HCT116 (cell line): ENCODE measurements at regions not wholly inside any gene's neighbourhood (a gene's known extent, or its start where the extent isn't known, plus 50 kb on each side); places are given as distances from the start of the nearest gene placed in this dataset.

Experiments used
- ATAC-seq: fragments of 200-7000 bp; cut with Tn5 transposase; 2 replicates; pipeline ENCODE4 v1.9.1; 2020; ENCODE audit warnings: mild to moderate bottlenecking, moderate library complexity
- BruUV-seq: library from RNA; stranded (reverse); fragments of 400-500 nt; replicated peaks from 2 replicates; lab custom pipeline; 2021; lab: Mats Ljungman, UMichigan
- CTCF ChIA-PET: fragments of 300-600 bp; sonication (Branson Sonifier 250); formaldehyde crosslinking; loops from one replicate; lab custom pipeline; 2021; ENCODE audit warnings: antibody characterized with exemption; lab: Charles Lee
- POLR2A ChIA-PET: fragments of 300-600, 350-600 bp; sonication (Branson Sonifier 250); formaldehyde crosslinking; loops from one replicate; lab custom pipeline; 2021; ENCODE audit warnings: antibody characterized with exemption; lab: Charles Lee
- RAD21 ChIA-PET, 2 experiments: fragments of 300-600 bp; sonication (Branson Sonifier 250); formaldehyde crosslinking; loops; one replicate each; lab custom pipeline; 2023; ENCODE audit warnings: low total read pairs in 2 of 2; ENCODE audit not compliant: uncharacterized antibody in 2 of 2, unreplicated experiment in 2 of 2, low non-redundant PET in 1 of 2; lab: Charles Lee
- DNase-seq: peaks from one replicate; pipeline ENCODE4 v3.0.0-alpha.2; 2010; ENCODE audit warnings: low read depth, low spot score
- H2AFZ ChIP-seq: fragments of 200-600 bp; shearing (Covaris generic), sonication (generic); 2 replicates; pipeline ENCODE4 v1.6.1; 2017; ENCODE audit warnings: low read depth, mixed run types, mixed read lengths, antibody characterized with exemption, low read length; ENCODE audit not compliant: poor library complexity, severe bottlenecking
- H3K27ac ChIP-seq: 2 replicates; pipeline ENCODE4 v1.5.1; 2012; ENCODE audit warnings: low read depth, low read length
- H3K27me3 ChIP-seq: fragments of 200-600 bp; sonication (generic); 2 replicates; pipeline ENCODE4 v1.6.1; 2016; ENCODE audit warnings: mixed run types, low read length, mixed read lengths; ENCODE audit not compliant: insufficient read depth
- H3K36me3 ChIP-seq, 2 experiments: fragments of 200-500 bp in 1 of 2; fragments of 200-600 bp in 1 of 2; sonication (Bioruptor generic) in 1 of 2; sonication (generic) in 1 of 2; 2 replicates each; pipeline versions ENCODE4 v1.5.1 to v1.6.1; 2014 to 2016; ENCODE audit warnings: low read length in 2 of 2, inconsistent platforms in 1 of 2, mixed read lengths in 1 of 2, mixed run types in 1 of 2; ENCODE audit not compliant: insufficient read depth in 2 of 2, control insufficient read depth in 1 of 2
- H3K4me1 ChIP-seq, 2 experiments: fragments of 200-600 bp in 1 of 2; sonication (generic) in 1 of 2; 2 replicates each; pipeline versions ENCODE4 v1.5.1 to v1.6.1; 2012 to 2017; ENCODE audit warnings: low read length in 2 of 2, inconsistent platforms in 1 of 2, mild to moderate bottlenecking in 1 of 2, mixed read lengths in 1 of 2, mixed run types in 1 of 2, moderate library complexity in 1 of 2; ENCODE audit not compliant: insufficient read depth in 2 of 2, control insufficient read depth in 1 of 2
- H3K4me2 ChIP-seq: fragments of 200-600 bp; sonication (generic); 2 replicates; pipeline ENCODE4 v1.6.1; 2017; ENCODE audit warnings: mixed run types, low read length, mixed read lengths
- H3K4me3 ChIP-seq, 2 experiments: fragments of 200-600 bp in 1 of 2; sonication (generic) in 1 of 2; replicated peaks in 1 of 2; 2 replicates each; pipeline ENCODE4 v1.5.1; 2011 to 2016; ENCODE audit warnings: low read length in 2 of 2, control low read depth in 1 of 2, low read depth in 1 of 2, mild to moderate bottlenecking in 1 of 2, mixed read lengths in 1 of 2, mixed run types in 1 of 2
- H3K79me2 ChIP-seq: fragments of 200-600 bp; sonication (generic); 2 replicates; pipeline ENCODE4 v1.6.1; 2017; ENCODE audit warnings: mild to moderate bottlenecking, mixed run types, low read length, moderate library complexity, mixed read lengths; ENCODE audit not compliant: insufficient read depth
- H3K9ac ChIP-seq: fragments of 200-600 bp; sonication (generic); 2 replicates; pipeline ENCODE4 v1.6.1; 2016; ENCODE audit warnings: low read length, mixed read lengths
- H3K9me2 ChIP-seq: fragments of 200-600 bp; sonication (generic), shearing (Covaris generic); 2 replicates; pipeline ENCODE4 v1.6.1; 2017; ENCODE audit warnings: mixed run types, mild to moderate bottlenecking, moderate library complexity; ENCODE audit not compliant: insufficient read depth
- H3K9me3 ChIP-seq, 2 experiments: fragments of 200-500 bp in 1 of 2; fragments of 200-600 bp in 1 of 2; sonication (Bioruptor generic) in 1 of 2; sonication (generic) in 1 of 2; 2 replicates each; pipeline ENCODE4 v1.6.1; 2014 to 2017; ENCODE audit warnings: low read length in 2 of 2, mixed read lengths in 2 of 2, inconsistent platforms in 1 of 2, low read depth in 1 of 2, mild to moderate bottlenecking in 1 of 2, mixed run types in 1 of 2, moderate library complexity in 1 of 2; ENCODE audit not compliant: control insufficient read depth in 1 of 2, insufficient read depth in 1 of 2
- H4K20me1 ChIP-seq: fragments of 200-600 bp; sonication (generic), shearing (Covaris generic); 2 replicates; pipeline ENCODE4 v1.6.1; 2017; ENCODE audit warnings: mixed run types, mild to moderate bottlenecking, moderate library complexity; ENCODE audit not compliant: insufficient read depth
- ATF3 ChIP-seq: IDR thresholded peaks from 2 replicates; pipeline ENCODE4 v1.6.1; 2012
- CEBPB ChIP-seq: IDR thresholded peaks from 2 replicates; pipeline ENCODE4 v1.6.1; 2012; ENCODE audit warnings: low read depth
- CTCF ChIP-seq, 3 experiments: fragments of 200-600 bp in 1 of 3; sonication (generic) in 1 of 3; IDR thresholded peaks in 2 of 3; conservative IDR thresholded peaks in 1 of 3; 2 replicates each; pipeline ENCODE4 v1.5.1; 2012 to 2017; ENCODE audit warnings: low read depth in 2 of 3, low read length in 2 of 3, antibody characterized with exemption in 1 of 3, borderline replicate concordance in 1 of 3, control low read depth in 1 of 3, mild to moderate bottlenecking in 1 of 3, mixed read lengths in 1 of 3, mixed run types in 1 of 3, moderate library complexity in 1 of 3; ENCODE audit not compliant: insufficient read depth in 1 of 3
- ELF1 ChIP-seq: IDR thresholded peaks from 2 replicates; pipeline ENCODE4 v1.6.1; 2012; ENCODE audit warnings: low read depth, borderline replicate concordance
- EZH2 ChIP-seq: fragments of 200-600 bp; sonication (generic); IDR thresholded peaks from 2 replicates; pipeline ENCODE4 v1.6.1; 2017; ENCODE audit warnings: antibody characterized with exemption, mixed run types
- FOSL1 ChIP-seq: IDR thresholded peaks from 2 replicates; pipeline ENCODE4 v1.6.1; 2012; ENCODE audit warnings: low read depth
- JUND ChIP-seq: IDR thresholded peaks from 2 replicates; pipeline ENCODE4 v1.6.1; 2012
- POLR2A ChIP-seq: IDR thresholded peaks from 2 replicates; pipeline ENCODE4 v1.7.0; 2011; ENCODE audit warnings: borderline replicate concordance; ENCODE audit not compliant: insufficient read depth, insufficient read length; ENCODE audit errors: extremely low read depth
- POLR2AphosphoS5 ChIP-seq: IDR thresholded peaks from 2 replicates; pipeline ENCODE4 v1.6.1; 2011; ENCODE audit warnings: mild to moderate bottlenecking, low read depth, low read length, moderate library complexity
- RAD21 ChIP-seq: IDR thresholded peaks from 2 replicates; pipeline ENCODE4 v1.6.1; 2012; ENCODE audit warnings: low read depth, mild to moderate bottlenecking
- SIN3A ChIP-seq: IDR thresholded peaks from 2 replicates; pipeline ENCODE4 v1.6.1; 2012; ENCODE audit warnings: low read depth
- SP1 ChIP-seq: IDR thresholded peaks from 2 replicates; pipeline ENCODE4 v1.6.1; 2012; ENCODE audit warnings: low read depth
- TCF7L2 ChIP-seq: IDR thresholded peaks from 2 replicates; pipeline ENCODE4 v1.7.0; 2011; ENCODE audit warnings: borderline replicate concordance, inconsistent platforms; ENCODE audit not compliant: insufficient read depth, insufficient read length; ENCODE audit errors: extremely low read depth
- YY1 ChIP-seq: IDR thresholded peaks from 2 replicates; pipeline ENCODE4 v1.6.1; 2011; ENCODE audit warnings: low read length, low read depth, moderate library complexity, mild to moderate bottlenecking; ENCODE audit not compliant: insufficient replicate concordance; ENCODE audit errors: extremely low read depth
- ZFX ChIP-seq: fragments of 450-650 bp; IDR thresholded peaks from 2 replicates; pipeline ENCODE4 v1.6.1; 2017
- intact Hi-C: fragments of 100-400 bp; cut with micrococcal nuclease; formaldehyde crosslinking; loops from 2 replicates; pipeline ENCODE4 v1.10.0; 2022

GRCh38 chrX:7709845-7710244, 133.1 kb upstream of the VCX start:
- H3K79me2 ChIP-seq, result no peaks in the 10 kb centered on the region
- H3K36me3 ChIP-seq, result no peaks in the 10 kb centered on the region
- CTCF ChIA-PET, result no interaction called here
- no peak overlapping the region for H2AFZ ChIP-seq
- H3K9me3 ChIP-seq, result no peaks in the 10 kb centered on the region
- no peaks in the 10 kb centered on the region for H3K27me3 ChIP-seq
- POLR2A ChIA-PET, result no interaction called here
- no peak for TF ChIP-seq SIN3A
- no peak for TF ChIP-seq CTCF (IDR thresholded peaks at IDR 0.05 in 2 of 3, conservative IDR thresholded peaks at IDR 0.05 in 1 of 3; ENCODE audit: borderline replicate concordance in 1 of 3, insufficient read depth in 1 of 3, low read depth in 2 of 3, low read length in 2 of 3)
- no peak for TF ChIP-seq YY1
- TF ChIP-seq POLR2A, result no peak
- TF ChIP-seq SP1, result no peak
- no peak for TF ChIP-seq EZH2
- TF ChIP-seq RAD21, result no peak
- no peak for TF ChIP-seq ZFX
- TF ChIP-seq TCF7L2, result no peak
- TF ChIP-seq ATF3, result no peak
- TF ChIP-seq FOSL1, result no peak
- TF ChIP-seq JUND, result no peak
- TF ChIP-seq POLR2AphosphoS5, result no peak
- no peak for TF ChIP-seq ELF1
- TF ChIP-seq CEBPB, result no peak
- no peak overlapping the region for H3K4me3 ChIP-seq
- intact Hi-C loops, result no loop called here
- H4K20me1 ChIP-seq, result no peaks in the 10 kb centered on the region
- no peaks in the 10 kb centered on the region for H3K4me1 ChIP-seq
- H3K27ac ChIP-seq, result no peak overlapping the region
- H3K9me2 ChIP-seq, result no peaks in the 10 kb centered on the region
- RAD21 ChIA-PET, result no interaction called here
- no peak overlapping the region for H3K9ac ChIP-seq
- ATAC-seq (no peak), DNase-seq (no peak)
- H3K4me2 ChIP-seq, result no peak overlapping the region
- BruUV-seq, result no TSS peak
